NCI-H345 (cell line): ENCODE measurements at regions not wholly inside any gene's neighbourhood (a gene's known extent, or its start where the extent isn't known, plus 50 kb on each side); places are given as distances from the start of the nearest gene placed in this dataset.

ENCODE experiments used
- DNase-seq: peaks from one replicate; lab custom pipeline; 2025; lab: John Stamatoyannopoulos, UW

DNA sequence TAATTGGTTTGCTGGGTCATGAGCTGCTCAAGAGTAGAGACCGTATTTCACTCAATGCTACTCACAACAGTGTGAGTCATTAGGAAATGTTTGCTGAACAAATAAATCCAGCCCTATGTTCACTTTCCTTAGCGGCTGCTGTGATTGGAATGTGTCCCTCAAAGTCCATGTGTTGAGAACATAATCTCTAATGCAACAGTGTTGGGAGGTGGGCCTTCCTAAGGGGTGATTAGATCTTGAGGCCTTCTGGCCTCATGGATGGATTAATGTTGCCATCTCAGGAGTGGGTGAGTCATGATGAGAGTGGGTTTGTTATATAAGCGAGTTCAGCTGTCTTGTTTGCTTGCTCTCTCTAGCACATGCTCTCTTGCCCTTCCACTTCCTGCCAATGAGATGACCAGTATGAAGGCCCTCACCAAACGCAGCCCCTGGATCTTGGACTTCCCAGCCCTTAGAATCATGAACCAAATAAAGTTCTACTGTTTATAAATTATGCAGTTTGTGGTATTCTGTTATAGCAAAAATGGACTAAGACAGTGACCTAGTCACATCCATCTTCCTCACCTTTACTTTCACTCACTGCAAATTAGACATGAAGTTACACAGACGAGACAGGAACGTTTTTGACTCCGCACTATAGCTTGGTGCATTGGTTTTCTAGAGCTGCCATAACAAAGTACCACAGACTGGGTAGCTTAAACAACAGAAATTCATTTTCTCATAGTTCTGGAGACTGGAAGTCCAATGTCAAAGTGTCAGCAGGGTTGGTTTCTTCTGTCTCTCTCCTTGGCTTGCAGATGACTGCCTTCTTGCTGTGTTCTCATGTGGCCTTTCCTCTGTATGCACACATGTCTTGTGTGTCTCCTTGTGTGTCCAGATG lies 50.9 kb upstream of the FAM169A start:
- peak; percentile 10 for DNase-seq
